ENCODE measurements at regions not wholly inside any gene's neighbourhood (a gene's known extent, or its start where the extent isn't known, plus 50 kb on each side); places are given as distances from the start of the nearest gene placed in this dataset.

DNA sequence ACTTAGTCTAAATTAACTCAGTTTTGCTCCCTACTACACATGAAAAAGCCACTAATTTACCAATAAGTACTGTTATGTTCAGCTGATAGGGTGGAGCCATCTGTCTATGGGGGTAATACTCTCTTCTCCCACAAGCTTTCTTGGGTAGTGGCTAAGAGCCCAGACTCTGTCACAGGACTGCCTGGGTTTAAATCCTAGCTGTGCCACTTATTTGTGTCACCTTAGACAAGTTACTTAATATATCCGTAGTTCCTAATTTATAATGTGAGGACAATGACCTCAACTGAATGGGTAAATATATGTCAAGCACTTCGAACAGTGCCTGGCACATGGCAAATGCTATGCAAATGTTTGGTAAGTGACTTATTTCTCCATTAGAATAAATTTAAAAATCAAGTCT, 185.6 kb downstream of the DACT1 start:
- no peak overlapping the region for H3K4me3 ChIP-seq
- no peaks in the 10 kb centered on the region for H3K27me3 ChIP-seq (replicated peaks; ENCODE audit: insufficient read depth)
- no peaks in the 10 kb centered on the region for H3K36me3 ChIP-seq
- H3K9me3 ChIP-seq = no peaks in the 10 kb centered on the region
- WGBS = 71% methylated on average over 2 of the region's 2 CpGs
- no peak for DNase-seq (ENCODE audit: low spot score)
- H3K27ac ChIP-seq = no peak overlapping the region
- TF ChIP-seq POLR2AphosphoS5 (IDR thresholded peaks at IDR 0.05) (no peak), POLR2A (IDR thresholded peaks at IDR 0.05) (no peak)
- TF ChIP-seq, protein P1, sequence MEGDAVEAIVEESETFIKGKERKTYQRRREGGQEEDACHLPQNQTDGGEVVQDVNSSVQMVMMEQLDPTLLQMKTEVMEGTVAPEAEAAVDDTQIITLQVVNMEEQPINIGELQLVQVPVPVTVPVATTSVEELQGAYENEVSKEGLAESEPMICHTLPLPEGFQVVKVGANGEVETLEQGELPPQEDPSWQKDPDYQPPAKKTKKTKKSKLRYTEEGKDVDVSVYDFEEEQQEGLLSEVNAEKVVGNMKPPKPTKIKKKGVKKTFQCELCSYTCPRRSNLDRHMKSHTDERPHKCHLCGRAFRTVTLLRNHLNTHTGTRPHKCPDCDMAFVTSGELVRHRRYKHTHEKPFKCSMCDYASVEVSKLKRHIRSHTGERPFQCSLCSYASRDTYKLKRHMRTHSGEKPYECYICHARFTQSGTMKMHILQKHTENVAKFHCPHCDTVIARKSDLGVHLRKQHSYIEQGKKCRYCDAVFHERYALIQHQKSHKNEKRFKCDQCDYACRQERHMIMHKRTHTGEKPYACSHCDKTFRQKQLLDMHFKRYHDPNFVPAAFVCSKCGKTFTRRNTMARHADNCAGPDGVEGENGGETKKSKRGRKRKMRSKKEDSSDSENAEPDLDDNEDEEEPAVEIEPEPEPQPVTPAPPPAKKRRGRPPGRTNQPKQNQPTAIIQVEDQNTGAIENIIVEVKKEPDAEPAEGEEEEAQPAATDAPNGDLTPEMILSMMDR (IDR thresholded peaks at IDR 0.05) = no peak
- intact Hi-C loops (cut with DNase I) = no loop called here
- H3K4me1 ChIP-seq (replicated peaks) = no peaks in the 10 kb centered on the region

DNA sequence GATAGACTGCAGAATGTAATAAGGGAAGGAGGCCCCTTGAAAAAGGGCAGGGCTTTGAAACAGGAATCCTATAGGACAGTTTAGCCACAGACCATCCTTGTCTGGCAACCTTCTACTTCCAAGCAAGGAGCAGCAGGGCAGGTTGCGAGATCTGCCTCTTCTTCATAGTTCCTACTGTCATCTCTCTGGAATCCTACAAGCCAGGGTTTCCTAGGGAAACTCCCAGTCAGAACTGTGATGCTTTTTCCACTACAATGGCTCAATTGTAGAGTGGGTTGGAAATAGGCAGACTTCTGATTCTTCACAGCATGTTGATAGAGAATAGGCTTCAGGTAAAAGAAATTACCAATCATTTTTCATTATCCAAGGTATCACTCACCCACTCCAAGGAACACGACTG, 186.3 kb downstream of the DACT1 start:
- DNase-seq (ENCODE audit: low spot score) = no peak
- Histone ChIP-seq H3K27ac (no peak overlapping the region), H3K4me3 (no peak overlapping the region), H3K36me3 (no peaks in the 10 kb centered on the region), H3K27me3 (replicated peaks; ENCODE audit: insufficient read depth) (no peaks in the 10 kb centered on the region), H3K9me3 (no peaks in the 10 kb centered on the region), H3K4me1 (replicated peaks) (no peaks in the 10 kb centered on the region)
- intact Hi-C loops (cut with DNase I) = no loop called here
- TF ChIP-seq, protein P1 (IDR thresholded peaks at IDR 0.05) = no peak
- no peak for TF ChIP-seq POLR2A (IDR thresholded peaks at IDR 0.05)
- no peak for TF ChIP-seq POLR2AphosphoS5 (IDR thresholded peaks at IDR 0.05)
- WGBS = 88% methylated on average over 2 of the region's 2 CpGs

DNA sequence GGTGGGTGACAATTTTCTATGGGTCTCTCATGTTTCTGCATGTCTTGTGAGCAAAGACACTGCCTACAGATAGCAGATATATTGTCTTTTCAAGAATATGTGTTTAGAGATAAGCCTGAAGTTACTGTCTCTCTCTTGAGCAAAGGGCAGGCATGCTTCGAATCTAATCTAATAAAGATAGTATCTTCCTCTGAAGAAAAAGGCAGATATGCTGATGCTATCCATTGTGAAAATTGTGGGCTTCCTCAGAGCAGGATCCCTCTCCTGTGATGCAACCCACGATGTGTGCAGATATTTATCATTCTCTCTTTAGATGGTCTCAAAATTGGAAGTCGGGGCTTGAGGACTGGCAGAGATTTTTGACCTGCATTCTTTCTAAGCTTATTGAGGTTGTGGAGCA, 187.0 kb downstream of the DACT1 start:
- TF ChIP-seq POLR2A (IDR thresholded peaks at IDR 0.05) = no peak
- TF ChIP-seq, protein P1 (IDR thresholded peaks at IDR 0.05) = no peak
- intact Hi-C loops (cut with DNase I) = no loop called here
- H3K27me3 ChIP-seq (replicated peaks; ENCODE audit: insufficient read depth) = no peaks in the 10 kb centered on the region
- H3K4me1 ChIP-seq (replicated peaks) = no peaks in the 10 kb centered on the region
- no peaks in the 10 kb centered on the region for H3K9me3 ChIP-seq
- DNase-seq (ENCODE audit: low spot score) = no peak
- no peaks in the 10 kb centered on the region for H3K36me3 ChIP-seq
- 38% methylated on average over 3 of the region's 3 CpGs for WGBS
- no peak overlapping the region for H3K4me3 ChIP-seq
- no peak overlapping the region for H3K27ac ChIP-seq

DNA sequence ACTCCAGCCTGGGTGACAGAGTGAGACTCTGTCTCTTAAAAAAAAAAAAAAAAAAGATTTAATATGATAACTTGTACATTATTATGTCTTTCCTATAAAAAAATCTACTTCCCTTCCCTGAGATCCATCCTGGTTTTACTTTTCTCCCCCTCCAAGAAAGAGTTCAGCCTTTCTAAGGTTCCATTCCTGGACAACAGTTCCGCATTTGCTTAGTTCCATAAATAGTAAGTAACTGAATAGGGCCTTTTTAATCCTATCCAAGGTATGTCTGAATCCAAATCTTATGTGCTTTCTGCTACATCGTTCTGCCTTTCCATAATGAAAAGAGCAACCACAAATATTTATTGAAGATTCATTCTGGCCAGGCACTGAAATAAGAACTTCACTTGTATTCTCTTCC, 187.8 kb downstream of the DACT1 start:
- Histone ChIP-seq H3K4me3 (no peak overlapping the region), H3K9me3 (no peaks in the 10 kb centered on the region), H3K27ac (no peak overlapping the region), H3K27me3 (replicated peaks; ENCODE audit: insufficient read depth) (no peaks in the 10 kb centered on the region), H3K4me1 (replicated peaks) (no peaks in the 10 kb centered on the region), H3K36me3 (no peaks in the 10 kb centered on the region)
- TF ChIP-seq POLR2AphosphoS5 (IDR thresholded peaks at IDR 0.05) = no peak
- TF ChIP-seq POLR2A (IDR thresholded peaks at IDR 0.05) = no peak
- TF ChIP-seq, protein P1 (IDR thresholded peaks at IDR 0.05) = no peak
- intact Hi-C loops (cut with DNase I) = no loop called here
- no peak for DNase-seq (ENCODE audit: low spot score)
- 43% methylated on average over 2 of the region's 2 CpGs for WGBS

DNA sequence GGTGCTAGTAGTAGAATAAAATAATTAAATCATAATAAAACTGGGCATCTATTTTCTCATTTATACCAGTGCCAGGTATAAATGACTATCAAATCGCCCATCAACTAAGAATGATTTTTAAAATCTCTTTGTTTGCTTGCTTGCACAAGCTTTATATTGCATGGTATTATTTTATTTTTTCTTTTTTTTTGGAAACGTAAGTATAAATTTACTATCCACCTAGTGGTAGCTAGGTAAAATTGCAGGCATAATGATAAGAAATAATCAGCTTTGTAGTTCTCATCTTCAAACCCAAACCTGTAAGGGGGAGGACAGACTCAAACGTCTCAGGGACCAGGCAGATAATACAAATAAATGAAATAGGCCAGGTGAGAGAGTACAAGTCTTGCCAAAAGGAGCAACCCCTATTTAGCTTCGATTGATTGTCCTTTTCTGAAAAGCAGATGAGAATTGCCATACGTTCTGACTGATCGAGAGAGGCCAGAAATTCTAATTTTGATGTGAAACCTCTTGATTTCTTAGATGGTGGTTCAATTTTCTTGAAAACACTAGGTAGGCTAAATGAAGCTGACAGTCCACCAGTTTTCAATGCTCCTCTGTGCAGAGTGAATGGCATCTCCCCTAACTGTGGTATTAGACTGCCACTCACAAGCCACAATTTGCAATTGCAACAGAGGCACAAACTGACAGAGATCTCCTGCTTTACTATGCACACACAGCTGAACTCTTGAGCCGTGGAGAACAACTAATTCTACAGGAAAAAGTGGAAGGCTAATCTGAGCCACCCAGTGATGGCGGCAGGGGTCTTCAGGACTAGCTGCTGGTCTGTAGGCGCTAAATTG, 189.3 kb downstream of the DACT1 start:
- H3K4me3 ChIP-seq = no peak overlapping the region
- H3K4me1 ChIP-seq (replicated peaks) = no peaks in the 10 kb centered on the region
- H3K27me3 ChIP-seq (replicated peaks; ENCODE audit: insufficient read depth) = no peaks in the 10 kb centered on the region
- no peaks in the 10 kb centered on the region for H3K36me3 ChIP-seq
- no peaks in the 10 kb centered on the region for H3K9me3 ChIP-seq
- intact Hi-C loops (cut with DNase I) = no loop called here
- 96% methylated on average over 9 of the region's 9 CpGs for WGBS
- TF ChIP-seq, protein P1 (IDR thresholded peaks at IDR 0.05) = no peak
- TF ChIP-seq POLR2AphosphoS5 (IDR thresholded peaks at IDR 0.05) = no peak
- no peak for TF ChIP-seq POLR2A (IDR thresholded peaks at IDR 0.05)
- no peak overlapping the region for H3K27ac ChIP-seq
- DNase-seq (ENCODE audit: low spot score) = no peak

Data from prostate gland (tissue), 2 donors.